Spleen (tissue), 3 donors: ENCODE measurements at regions not wholly inside any gene's neighbourhood (a gene's known extent, or its start where the extent isn't known, plus 50 kb on each side); places are given as distances from the start of the nearest gene placed in this dataset.

Source experiments
- POLR2A ChIP-seq, 3 donors: fragments of 450-650 bp; IDR thresholded peaks; one replicate each; pipeline ENCODE4 v1.5.1; 2017; ENCODE audit warnings: antibody characterized with exemption in 3 of 3, mild to moderate bottlenecking in 1 of 3
- POLR2AphosphoS5 ChIP-seq, 3 donors: sonication (generic); formaldehyde crosslinking; IDR thresholded peaks; one replicate each; pipeline ENCODE4 v1.5.1; 2017; ENCODE audit warnings: antibody characterized with exemption in 3 of 3

DNA sequence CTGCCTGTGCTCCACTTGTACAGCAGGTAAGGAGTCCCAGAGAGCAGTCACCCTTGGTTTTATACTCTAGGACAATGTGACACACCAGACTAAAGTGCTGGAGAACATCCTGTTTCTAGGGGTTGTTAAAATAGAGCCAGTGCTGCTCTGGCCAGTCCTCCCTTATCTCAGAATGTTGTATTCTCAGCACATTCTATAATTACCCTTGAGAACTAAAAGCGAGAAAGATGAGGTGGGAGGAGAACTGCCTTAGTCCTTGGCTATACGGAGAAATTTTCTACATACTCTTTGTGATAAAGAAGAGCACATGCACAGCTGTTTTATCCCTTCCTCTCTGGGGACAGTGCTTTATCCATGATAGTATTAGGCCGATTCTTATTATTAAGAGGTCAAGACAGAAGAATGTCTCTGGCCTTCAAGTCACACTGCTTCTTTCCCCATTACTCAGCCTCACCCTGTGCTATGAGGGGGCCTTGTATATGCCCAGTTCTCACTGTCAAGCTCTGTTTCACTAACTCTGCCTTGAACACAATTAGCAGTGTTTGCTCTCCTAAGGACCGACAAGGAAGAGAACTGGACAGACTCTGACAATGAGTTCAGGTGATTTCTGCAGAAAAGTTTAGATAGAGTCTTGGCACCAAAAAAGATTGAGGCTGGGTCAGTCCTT lies 385.8 kb downstream of the TRIB2 start:
- no peak for TF ChIP-seq POLR2AphosphoS5 (IDR thresholded peaks at IDR 0.05)
- no peak for TF ChIP-seq POLR2A (IDR thresholded peaks at IDR 0.05)
